ENCODE measurements at regions not wholly inside any gene's neighbourhood (a gene's known extent, or its start where the extent isn't known, plus 50 kb on each side); places are given as distances from the start of the nearest gene placed in this dataset.
"Not testable (repeated sequence)": the region's sequence is repeated elsewhere in the genome, so short reads cannot be mapped to it uniquely, and the experiment has no call there.

DNA sequence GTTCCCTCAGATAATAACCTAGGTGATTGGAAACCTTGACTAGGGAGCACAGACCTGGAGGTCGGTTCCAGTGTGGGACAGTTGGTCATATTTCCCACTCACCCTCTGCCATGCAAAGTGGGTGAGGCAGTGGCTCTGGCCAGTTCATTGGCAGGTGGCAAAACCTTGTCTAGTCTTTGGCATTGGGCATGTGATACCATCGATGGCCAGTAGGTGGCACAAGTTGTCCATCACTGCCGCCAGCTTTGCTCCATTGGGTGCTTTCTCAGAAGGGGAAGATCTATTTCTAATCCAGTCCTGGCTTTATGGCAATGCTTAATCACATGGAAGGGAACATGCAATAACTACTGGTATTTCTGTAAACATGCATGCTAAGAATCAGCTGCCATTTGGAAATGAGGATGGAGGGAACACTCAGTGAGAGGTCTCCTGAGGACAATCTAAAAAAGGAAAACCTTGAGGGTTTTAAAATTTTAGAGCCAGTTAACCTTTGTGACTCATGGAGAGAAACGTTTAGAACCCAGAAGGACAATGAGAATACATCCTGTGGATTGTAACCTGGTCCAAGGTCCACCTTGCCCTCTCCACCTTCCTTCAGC is 207.5 kb upstream of the PLGLB1 start:
- not testable (repeated sequence) for H2AFZ ChIP-seq (ENCODE audit: low read length); H3K4me1 ChIP-seq (ENCODE audit: low read length); H3K27ac ChIP-seq (ENCODE audit: low read length); DNase-seq; H3K36me3 ChIP-seq (replicated peaks; ENCODE audit: insufficient read depth, low read length); H3K9ac ChIP-seq (ENCODE audit: low read length); H3F3A ChIP-seq (ENCODE audit: insufficient read depth, low read length); H3K9me3 ChIP-seq (replicated peaks; ENCODE audit: insufficient read depth, low read length); H3K27me3 ChIP-seq (replicated peaks; ENCODE audit: insufficient read depth, low read length); H4K20me1 ChIP-seq (ENCODE audit: insufficient read depth, low read length); H3K4me3 ChIP-seq (ENCODE audit: low read length); H3K4me2 ChIP-seq (ENCODE audit: low read depth, low read length); H3K79me2 ChIP-seq (ENCODE audit: low read length); H3K9me2 ChIP-seq (replicated peaks; ENCODE audit: insufficient read depth, low read length)
- TF ChIP-seq CTCF (IDR thresholded peaks at IDR 0.05; ENCODE audit: low read length), result peak; percentile 44

DNA sequence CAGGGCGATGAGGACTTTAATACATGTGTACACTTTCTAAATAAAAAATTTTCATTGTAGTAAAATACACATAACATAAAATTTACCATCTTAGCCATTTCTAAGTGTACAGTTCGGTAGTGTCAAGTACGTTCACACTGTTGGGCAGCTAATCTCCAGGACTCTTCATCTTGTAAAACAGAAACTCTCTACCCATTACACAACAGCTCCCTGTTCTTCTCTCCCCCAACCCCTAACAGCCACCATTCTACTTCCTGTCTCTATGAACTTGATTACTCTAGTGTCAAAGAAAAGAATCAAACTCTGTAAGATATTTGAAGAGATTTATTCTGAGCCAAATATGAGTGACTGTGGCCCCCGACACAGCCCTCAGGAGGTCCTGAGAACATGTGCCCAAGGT is 208.3 kb upstream of the PLGLB1 start:
- H3K9me2 ChIP-seq (replicated peaks; ENCODE audit: insufficient read depth, low read length); H3K27me3 ChIP-seq (replicated peaks; ENCODE audit: insufficient read depth, low read length); H3K4me3 ChIP-seq (ENCODE audit: low read length); H3K4me2 ChIP-seq (ENCODE audit: low read depth, low read length); H2AFZ ChIP-seq (ENCODE audit: low read length); H3K36me3 ChIP-seq (replicated peaks; ENCODE audit: insufficient read depth, low read length); DNase-seq; H3F3A ChIP-seq (ENCODE audit: insufficient read depth, low read length); H3K79me2 ChIP-seq (ENCODE audit: low read length); H3K4me1 ChIP-seq (ENCODE audit: low read length); H4K20me1 ChIP-seq (ENCODE audit: insufficient read depth, low read length); H3K27ac ChIP-seq (ENCODE audit: low read length); H3K9ac ChIP-seq (ENCODE audit: low read length); H3K9me3 ChIP-seq (replicated peaks; ENCODE audit: insufficient read depth, low read length): not testable (repeated sequence)

GRCh38 chr2:87235333-87235981 is 213.8 kb upstream of the PLGLB1 start:
- H3K79me2 ChIP-seq (ENCODE audit: low read length); H3K27me3 ChIP-seq (replicated peaks; ENCODE audit: insufficient read depth, low read length); H3K36me3 ChIP-seq (replicated peaks; ENCODE audit: insufficient read depth, low read length); H4K20me1 ChIP-seq (ENCODE audit: insufficient read depth, low read length); H3K9me3 ChIP-seq (replicated peaks; ENCODE audit: insufficient read depth, low read length); H3K27ac ChIP-seq (ENCODE audit: low read length); DNase-seq; H3K4me3 ChIP-seq (ENCODE audit: low read length); H3K9ac ChIP-seq (ENCODE audit: low read length); H3K9me2 ChIP-seq (replicated peaks; ENCODE audit: insufficient read depth, low read length); H3F3A ChIP-seq (ENCODE audit: insufficient read depth, low read length); H3K4me2 ChIP-seq (ENCODE audit: low read depth, low read length); H3K4me1 ChIP-seq (ENCODE audit: low read length); H2AFZ ChIP-seq (ENCODE audit: low read length): not testable (repeated sequence)

DNA sequence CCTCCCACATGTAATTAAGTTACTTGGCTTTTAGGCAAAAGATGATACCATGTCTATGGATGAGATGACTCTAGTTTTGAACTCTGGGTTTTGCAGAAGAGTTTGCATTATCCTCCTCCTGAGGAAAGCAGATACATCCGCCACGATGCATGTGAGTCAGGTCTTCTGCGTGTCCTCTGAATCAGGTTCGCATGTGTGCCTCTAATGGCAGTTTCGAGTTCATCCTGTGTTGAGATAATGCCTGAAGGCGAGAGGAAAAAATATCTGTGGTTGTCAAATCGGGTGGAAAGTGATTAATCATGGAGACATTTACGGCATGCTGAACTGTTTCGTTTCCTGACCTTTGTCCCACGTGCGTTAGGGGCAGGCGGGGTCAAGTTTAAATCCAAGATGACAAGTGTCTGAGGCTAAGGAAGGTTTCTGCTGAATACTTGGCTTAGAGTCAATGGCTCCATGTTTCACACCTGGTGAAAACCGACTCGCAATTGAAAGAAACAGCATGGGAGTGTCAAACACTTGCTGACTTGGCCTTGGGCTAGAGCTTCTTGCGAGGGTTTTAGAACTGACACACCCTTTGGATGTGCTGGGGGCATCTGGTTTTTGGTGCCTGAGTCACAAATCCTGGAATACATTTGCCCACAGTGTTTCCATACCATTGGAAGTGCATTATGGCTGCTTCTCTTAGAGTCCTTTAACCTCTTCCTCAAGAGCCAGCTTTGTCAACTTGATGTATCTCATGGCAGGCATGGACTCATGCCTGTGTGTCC is 216.1 kb upstream of the PLGLB1 start:
- Histone ChIP-seq H3K9ac (ENCODE audit: low read length) (peak overlapping the region; percentile 41; the same call in 1 of the 2 replicates), H3K27ac (ENCODE audit: low read length) (peak overlapping the region; percentile 58; the same call in 1 of the 2 replicates)
- H3K4me1 ChIP-seq (ENCODE audit: low read length); DNase-seq; H3K4me2 ChIP-seq (ENCODE audit: low read depth, low read length); H2AFZ ChIP-seq (ENCODE audit: low read length); H3K9me3 ChIP-seq (replicated peaks; ENCODE audit: insufficient read depth, low read length); H4K20me1 ChIP-seq (ENCODE audit: insufficient read depth, low read length); H3K36me3 ChIP-seq (replicated peaks; ENCODE audit: insufficient read depth, low read length); H3K9me2 ChIP-seq (replicated peaks; ENCODE audit: insufficient read depth, low read length); H3K79me2 ChIP-seq (ENCODE audit: low read length); H3F3A ChIP-seq (ENCODE audit: insufficient read depth, low read length); H3K4me3 ChIP-seq (ENCODE audit: low read length); H3K27me3 ChIP-seq (replicated peaks; ENCODE audit: insufficient read depth, low read length): not testable (repeated sequence)

DNA sequence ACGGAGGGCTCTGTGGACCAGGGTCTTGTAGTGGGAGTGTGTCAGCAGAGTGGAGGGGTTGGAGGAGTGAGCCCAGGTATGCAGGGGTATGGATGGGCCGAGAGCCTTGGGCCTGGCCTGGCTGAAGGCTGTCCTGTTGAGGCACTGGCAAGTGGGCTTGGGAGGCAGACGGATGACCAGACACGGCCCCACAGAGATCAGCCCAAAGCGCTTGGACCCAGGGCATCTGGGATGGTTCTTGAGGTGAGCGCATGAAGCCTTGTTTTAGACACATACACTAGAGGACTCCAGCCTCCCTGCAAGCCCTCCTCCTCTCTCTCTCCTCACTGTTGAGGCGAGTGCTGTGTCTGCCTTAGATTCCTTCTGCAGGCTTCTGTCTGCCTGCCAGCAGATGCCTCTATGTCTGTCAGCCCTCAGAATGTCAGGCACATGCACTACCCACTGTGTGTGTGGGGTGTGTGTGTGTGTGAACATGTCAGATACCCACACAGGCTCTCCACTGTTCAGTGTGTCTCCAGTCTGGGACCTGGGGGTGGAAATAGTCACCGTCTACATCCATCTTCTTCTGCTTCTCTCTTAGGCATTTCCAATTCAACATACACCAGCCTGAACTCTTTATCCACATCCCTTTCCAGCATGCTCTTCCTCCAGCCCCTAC is 218.0 kb upstream of the PLGLB1 start:
- not testable (repeated sequence) for H3K79me2 ChIP-seq (ENCODE audit: low read length); H4K20me1 ChIP-seq (ENCODE audit: insufficient read depth, low read length); H3K9ac ChIP-seq (ENCODE audit: low read length); H3K27ac ChIP-seq (ENCODE audit: low read length); H3K4me3 ChIP-seq (ENCODE audit: low read length); H3K36me3 ChIP-seq (replicated peaks; ENCODE audit: insufficient read depth, low read length); H3K4me2 ChIP-seq (ENCODE audit: low read depth, low read length); H3F3A ChIP-seq (ENCODE audit: insufficient read depth, low read length); H3K9me3 ChIP-seq (replicated peaks; ENCODE audit: insufficient read depth, low read length); H3K4me1 ChIP-seq (ENCODE audit: low read length); DNase-seq; H3K27me3 ChIP-seq (replicated peaks; ENCODE audit: insufficient read depth, low read length); H3K9me2 ChIP-seq (replicated peaks; ENCODE audit: insufficient read depth, low read length); H2AFZ ChIP-seq (ENCODE audit: low read length)

DNA sequence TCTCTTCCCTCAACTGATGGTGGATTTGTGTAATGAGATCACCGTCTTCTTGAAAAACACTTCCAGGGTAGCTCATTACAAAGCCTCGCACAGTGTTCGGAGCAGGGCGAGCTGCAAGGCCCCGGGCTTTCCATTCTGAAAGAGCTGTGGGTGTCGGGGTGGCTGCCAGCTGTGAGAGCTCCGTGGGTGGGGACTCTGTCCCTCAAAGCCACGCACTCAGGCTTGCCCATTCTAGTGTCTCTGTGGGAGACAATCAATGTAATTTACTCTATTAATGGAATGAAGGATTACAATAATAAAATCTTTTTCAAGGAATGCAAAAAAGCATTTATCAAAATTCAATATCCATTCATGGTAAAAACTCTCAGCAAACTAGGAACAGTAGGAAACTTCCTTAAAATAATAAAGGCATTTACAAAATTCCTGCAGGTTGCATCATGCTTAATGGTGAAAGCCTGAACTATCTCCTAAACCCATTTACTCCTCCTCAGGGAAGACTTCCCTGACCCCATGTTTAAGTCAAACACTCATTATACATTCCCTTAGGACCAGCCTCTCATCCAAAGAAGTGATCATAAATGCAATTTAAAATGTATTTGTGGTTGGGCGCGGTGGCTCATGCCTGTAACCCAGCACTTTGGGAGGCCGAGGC is 224.5 kb upstream of the PLGLB1 start:
- H3K4me3 ChIP-seq (ENCODE audit: low read length); H3K4me2 ChIP-seq (ENCODE audit: low read depth, low read length); H3K27ac ChIP-seq (ENCODE audit: low read length): not testable (repeated sequence)

GRCh38 chr2:87252046-87252445 is 230.4 kb upstream of the PLGLB1 start:
- H3K27ac ChIP-seq (ENCODE audit: low read length); H3K4me2 ChIP-seq (ENCODE audit: low read depth, low read length); H3K9ac ChIP-seq (ENCODE audit: low read length): not testable (repeated sequence)

More for the DNA sequence above, 224.5 kb upstream of the PLGLB1 start:
- H3K9me3 ChIP-seq (replicated peaks; ENCODE audit: insufficient read depth, low read length); H2AFZ ChIP-seq (ENCODE audit: low read length); H3K9ac ChIP-seq (ENCODE audit: low read length); H3K4me1 ChIP-seq (ENCODE audit: low read length); H3K9me2 ChIP-seq (replicated peaks; ENCODE audit: insufficient read depth, low read length); H3K27me3 ChIP-seq (replicated peaks; ENCODE audit: insufficient read depth, low read length); H4K20me1 ChIP-seq (ENCODE audit: insufficient read depth, low read length); H3F3A ChIP-seq (ENCODE audit: insufficient read depth, low read length); H3K36me3 ChIP-seq (replicated peaks; ENCODE audit: insufficient read depth, low read length); DNase-seq; H3K79me2 ChIP-seq (ENCODE audit: low read length): not testable (repeated sequence)

More at GRCh38 chr2:87252046-87252445, 230.4 kb upstream of the PLGLB1 start:
- H2AFZ ChIP-seq (ENCODE audit: low read length); H3K36me3 ChIP-seq (replicated peaks; ENCODE audit: insufficient read depth, low read length); H3K79me2 ChIP-seq (ENCODE audit: low read length); H4K20me1 ChIP-seq (ENCODE audit: insufficient read depth, low read length); H3K4me1 ChIP-seq (ENCODE audit: low read length); DNase-seq; H3K9me3 ChIP-seq (replicated peaks; ENCODE audit: insufficient read depth, low read length); H3K4me3 ChIP-seq (ENCODE audit: low read length); H3K27me3 ChIP-seq (replicated peaks; ENCODE audit: insufficient read depth, low read length); H3F3A ChIP-seq (ENCODE audit: insufficient read depth, low read length); H3K9me2 ChIP-seq (replicated peaks; ENCODE audit: insufficient read depth, low read length): not testable (repeated sequence)

All from MM.1S (cell line).